GM12878 (cell line): ENCODE measurements at regions not wholly inside any gene's neighbourhood (a gene's known extent, or its start where the extent isn't known, plus 50 kb on each side); places are given as distances from the start of the nearest gene placed in this dataset.

Experiments used
- CBFB ChIP-seq: IDR thresholded peaks from 2 replicates; pipeline ENCODE4 v1.6.1; 2016; ENCODE audit warnings: antibody characterized with exemption, low read depth
- CEBPZ ChIP-seq: fragments of 150-350 bp; IDR thresholded peaks from 2 replicates; pipeline ENCODE4 v1.6.1; 2016; ENCODE audit warnings: low read depth, low read length
- CHD1 ChIP-seq: IDR thresholded peaks from 2 replicates; pipeline ENCODE4 v1.6.1; 2012; ENCODE audit warnings: low read depth, low read length, improper control_type of control experiment
- CTCF ChIP-seq, 3 experiments: IDR thresholded peaks in 2 of 3; conservative IDR thresholded peaks in 1 of 3; 2 replicates each; pipeline ENCODE4 v1.5.1; 2011; ENCODE audit warnings: low read depth in 3 of 3, low read length in 3 of 3, mild to moderate bottlenecking in 3 of 3, control low read depth in 2 of 3, moderate library complexity in 2 of 3, inconsistent platforms in 1 of 3, mixed read lengths in 1 of 3; ENCODE audit not compliant: control insufficient read depth in 2 of 3, insufficient read depth in 1 of 3; ENCODE audit errors: extremely low read depth in 1 of 3
- EZH2 ChIP-seq: IDR thresholded peaks from 2 replicates; pipeline ENCODE4 v1.6.1; 2012; ENCODE audit warnings: low read depth, mild to moderate bottlenecking, control low read depth, inconsistent platforms, low read length, borderline replicate concordance; ENCODE audit not compliant: control insufficient read depth
- HCFC1 ChIP-seq: fragments of 150-350 bp; IDR thresholded peaks from 2 replicates; pipeline ENCODE4 v1.6.1; 2014; ENCODE audit warnings: low read length
- HDGF ChIP-seq: fragments of 450-650 bp; IDR thresholded peaks from 2 replicates; pipeline ENCODE4 v1.6.1; 2016; ENCODE audit warnings: antibody characterized with exemption
- NRF1 ChIP-seq: conservative IDR thresholded peaks from 2 replicates; pipeline ENCODE4 v1.6.1; 2011; ENCODE audit warnings: mild to moderate bottlenecking, low read depth, low read length, improper control_type of control experiment
- POLR2AphosphoS5 ChIP-seq: IDR thresholded peaks from 2 replicates; pipeline ENCODE4 v1.6.1; 2011; ENCODE audit warnings: mild to moderate bottlenecking, low read length, inconsistent platforms
- REST ChIP-seq: IDR thresholded peaks from 2 replicates; pipeline ENCODE4 v1.6.1; 2012; ENCODE audit warnings: mild to moderate bottlenecking, low read depth, low read length
- RFX5 ChIP-seq: IDR thresholded peaks from 2 replicates; pipeline ENCODE4 v1.6.1; 2011; ENCODE audit warnings: low read depth, low read length, improper control_type of control experiment
- SREBF2 ChIP-seq: IDR thresholded peaks from 2 replicates; pipeline ENCODE4 v1.6.1; 2012; ENCODE audit warnings: mild to moderate bottlenecking, low read length
- USF2 ChIP-seq: IDR thresholded peaks from 2 replicates; pipeline ENCODE4 v1.6.1; 2011; ENCODE audit warnings: low read depth, low read length, improper control_type of control experiment, borderline replicate concordance

- TF ChIP-seq HCFC1, result no peak
- no peak for TF ChIP-seq EZH2
- no peak for TF ChIP-seq POLR2AphosphoS5
- TF ChIP-seq CEBPZ, result no peak
- no peak for TF ChIP-seq CTCF (IDR thresholded peaks at IDR 0.05 in 2 of 3, conservative IDR thresholded peaks at IDR 0.05 in 1 of 3; ENCODE audit: control insufficient read depth in 2 of 3, extremely low read depth in 1 of 3, insufficient read depth in 1 of 3, low read depth in 3 of 3, low read length in 3 of 3)
- TF ChIP-seq CBFB, result no peak
- TF ChIP-seq CHD1, result no peak
- no peak for TF ChIP-seq NRF1
- no peak for TF ChIP-seq USF2
- no peak for TF ChIP-seq REST
- TF ChIP-seq SREBF2, result no peak
- TF ChIP-seq RFX5, result no peak
- TF ChIP-seq HDGF, result no peak
Measured at GRCh38 chr3:30320392-30320791, 286.0 kb upstream of the TGFBR2 start.
